Duodenal mucosa (tissue), 2 donors: ENCODE measurements at regions not wholly inside any gene's neighbourhood (a gene's known extent, or its start where the extent isn't known, plus 50 kb on each side); places are given as distances from the start of the nearest gene placed in this dataset.

ENCODE experiments used
- H3K27ac ChIP-seq: one replicate; pipeline ENCODE4 v1.7.0; 2013; ENCODE audit warnings: low read depth, low read length
- H3K27me3 ChIP-seq, 2 donors: one replicate each; pipeline ENCODE4 v1.7.0; 2013; ENCODE audit warnings: low read length in 2 of 2, control low read depth in 1 of 2; ENCODE audit not compliant: insufficient read depth in 2 of 2, control insufficient read depth in 1 of 2
- H3K36me3 ChIP-seq, 2 donors: one replicate each; pipeline ENCODE4 v1.7.0; 2013; ENCODE audit warnings: low read length in 2 of 2, control low read depth in 1 of 2; ENCODE audit not compliant: insufficient read depth in 2 of 2, control insufficient read depth in 1 of 2
- H3K4me1 ChIP-seq, 2 donors: one replicate each; pipeline ENCODE4 v1.7.0; 2013; ENCODE audit warnings: low read length in 2 of 2, control low read depth in 1 of 2; ENCODE audit not compliant: insufficient read depth in 2 of 2, control insufficient read depth in 1 of 2
- H3K4me3 ChIP-seq, 2 donors: one replicate each; pipeline ENCODE4 v1.7.0; 2013; ENCODE audit warnings: low read length in 2 of 2, low read depth in 1 of 2
- H3K9ac ChIP-seq, 2 donors: one replicate each; pipeline ENCODE4 v1.7.0; 2013; ENCODE audit warnings: low read length in 2 of 2, low read depth in 1 of 2
- H3K9me3 ChIP-seq, 2 donors: one replicate each; pipeline ENCODE4 v1.7.0; 2013; ENCODE audit warnings: low read length in 2 of 2, control low read depth in 1 of 2; ENCODE audit not compliant: control insufficient read depth in 1 of 2

DNA sequence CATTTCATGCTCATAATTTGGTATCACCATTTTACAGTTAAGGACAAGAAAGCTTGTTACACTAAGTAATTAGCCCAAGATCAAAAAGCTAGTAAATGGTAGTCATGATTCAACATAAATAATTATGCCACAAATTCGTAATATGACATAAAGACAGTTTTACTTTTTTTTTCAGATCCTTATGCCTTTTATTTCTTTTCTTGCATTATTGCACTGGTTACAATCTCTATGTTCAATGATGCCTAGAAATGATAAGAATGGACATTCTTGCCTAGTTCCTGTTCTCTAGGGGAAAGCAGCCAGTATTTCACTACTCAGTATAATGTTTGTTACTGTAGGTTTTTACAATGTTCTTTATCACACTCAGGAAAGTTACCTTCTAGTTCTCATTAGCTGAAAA, 106.4 kb upstream of the ARHGAP5 start:
- H3K27ac ChIP-seq, result no peak overlapping the region
- H3K36me3 ChIP-seq, result no peaks in the 10 kb centered on the region
- peaks cover 18 to 21% of the 10 kb centered on the region in 2 donors for H3K4me1 ChIP-seq

GRCh38 chr14:31971612-31972011, 105.5 kb upstream of the ARHGAP5 start:
- H3K9ac ChIP-seq, result no peak overlapping the region
- no peaks in the 10 kb centered on the region for H3K36me3 ChIP-seq
- H3K4me3 ChIP-seq, result no peak overlapping the region
- no peak overlapping the region for H3K27ac ChIP-seq
- peaks cover 14 to 24% of the 10 kb centered on the region in 2 donors for H3K9me3 ChIP-seq
- H3K27me3 ChIP-seq, result no peaks in the 10 kb centered on the region
- peaks cover 15 to 18% of the 10 kb centered on the region in 2 donors for H3K4me1 ChIP-seq

More for the DNA sequence above, 106.4 kb upstream of the ARHGAP5 start:
- Histone ChIP-seq H3K27me3 (no peaks in the 10 kb centered on the region), H3K9ac (no peak overlapping the region), H3K4me3 (no peak overlapping the region), H3K9me3 (peaks cover 14 to 24% of the 10 kb centered on the region in 2 donors)

DNA sequence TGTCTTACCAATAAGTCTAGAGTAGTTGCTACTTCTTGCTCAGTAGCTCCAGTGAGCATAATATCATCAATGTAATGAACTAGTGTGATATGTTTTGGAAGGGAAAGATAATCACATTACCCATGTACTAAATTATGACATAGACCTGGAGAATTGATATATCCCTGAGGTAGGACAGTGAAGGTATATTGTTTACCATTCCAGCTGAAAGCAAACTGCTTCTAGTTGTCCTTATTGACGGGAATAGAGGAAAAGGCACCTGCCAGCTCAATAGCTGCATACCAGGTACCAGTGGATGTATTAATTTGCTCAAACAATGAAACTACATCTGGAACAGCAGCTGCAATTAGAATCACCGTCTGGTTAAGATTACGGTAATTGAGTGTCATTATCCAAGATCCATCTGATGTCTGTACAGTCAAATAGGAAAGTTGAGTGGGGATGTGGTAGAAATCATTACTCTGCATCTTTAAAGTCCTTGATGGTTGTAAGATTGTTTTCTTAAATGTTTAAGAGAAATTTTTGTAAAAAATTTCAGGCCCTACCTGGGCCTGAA, 100.0 kb upstream of the ARHGAP5 start:
- no peak overlapping the region for H3K27ac ChIP-seq
- no peak overlapping the region for H3K9ac ChIP-seq
- H3K36me3 ChIP-seq, result no peaks in the 10 kb centered on the region
- peaks cover 14 to 15% of the 10 kb centered on the region in 2 donors for H3K9me3 ChIP-seq
- H3K4me3 ChIP-seq, result no peak overlapping the region
- H3K27me3 ChIP-seq, result no peaks in the 10 kb centered on the region
- H3K4me1 ChIP-seq, result no peaks in the 10 kb centered on the region

- Histone ChIP-seq H3K36me3 (no peaks in the 10 kb centered on the region), H3K4me3 (no peak overlapping the region), H3K27me3 (no peaks in the 10 kb centered on the region), H3K9me3 (peaks cover 15 to 23% of the 10 kb centered on the region in 2 donors), H3K9ac (no peak overlapping the region), H3K4me1 (no peaks in the 10 kb centered on the region), H3K27ac (no peak overlapping the region)
These were observed 98.7 kb upstream of the ARHGAP5 start for GRCh38 chr14:31978423-31978822.

DNA sequence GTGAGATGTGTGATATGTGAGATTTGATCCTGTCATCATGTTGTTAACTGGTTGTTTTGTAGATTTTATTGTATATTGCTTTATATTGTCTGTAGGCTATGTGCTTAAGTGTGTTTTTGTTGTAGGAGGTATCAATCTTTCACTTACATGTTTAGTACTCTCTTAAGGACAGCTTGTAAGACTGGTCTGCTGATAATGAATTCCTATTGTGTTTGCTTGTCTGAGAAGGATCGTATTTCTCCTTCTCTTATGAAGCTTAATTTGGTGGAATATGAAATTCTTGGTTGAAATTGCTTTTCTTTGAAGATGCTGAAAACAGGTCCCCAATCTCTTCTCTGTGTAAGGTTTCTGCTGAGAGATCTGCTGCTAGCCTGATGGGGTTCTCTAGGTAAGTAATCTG, 94.5 kb upstream of the ARHGAP5 start:
- no peak overlapping the region for H3K9ac ChIP-seq
- H3K27me3 ChIP-seq, result no peaks in the 10 kb centered on the region
- no peaks in the 10 kb centered on the region for H3K36me3 ChIP-seq
- H3K9me3 ChIP-seq, result peaks cover 7 to 15% of the 10 kb centered on the region in 2 donors
- H3K27ac ChIP-seq, result no peak overlapping the region
- no peak overlapping the region for H3K4me3 ChIP-seq
- no peaks in the 10 kb centered on the region for H3K4me1 ChIP-seq

GRCh38 chr14:31986405-31986804, 90.7 kb upstream of the ARHGAP5 start:
- peaks cover 7 to 15% of the 10 kb centered on the region in 2 donors for H3K9me3 ChIP-seq
- H3K4me1 ChIP-seq, result peaks cover 3 to 4% of the 10 kb centered on the region in 2 donors
- no peaks in the 10 kb centered on the region for H3K27me3 ChIP-seq
- no peak overlapping the region for H3K9ac ChIP-seq
- no peaks in the 10 kb centered on the region for H3K36me3 ChIP-seq
- H3K27ac ChIP-seq, result no peak overlapping the region
- H3K4me3 ChIP-seq, result no peak overlapping the region

GRCh38 chr14:31987721-31988120, 89.4 kb upstream of the ARHGAP5 start:
- peaks cover 8 to 16% of the 10 kb centered on the region in 2 donors for H3K4me1 ChIP-seq
- H3K27ac ChIP-seq, result no peak overlapping the region
- no peak overlapping the region for H3K9ac ChIP-seq
- H3K9me3 ChIP-seq, result peaks cover 5 to 6% of the 10 kb centered on the region in 2 donors
- no peak overlapping the region for H3K4me3 ChIP-seq
- no peaks in the 10 kb centered on the region for H3K36me3 ChIP-seq
- H3K27me3 ChIP-seq, result no peaks in the 10 kb centered on the region

DNA sequence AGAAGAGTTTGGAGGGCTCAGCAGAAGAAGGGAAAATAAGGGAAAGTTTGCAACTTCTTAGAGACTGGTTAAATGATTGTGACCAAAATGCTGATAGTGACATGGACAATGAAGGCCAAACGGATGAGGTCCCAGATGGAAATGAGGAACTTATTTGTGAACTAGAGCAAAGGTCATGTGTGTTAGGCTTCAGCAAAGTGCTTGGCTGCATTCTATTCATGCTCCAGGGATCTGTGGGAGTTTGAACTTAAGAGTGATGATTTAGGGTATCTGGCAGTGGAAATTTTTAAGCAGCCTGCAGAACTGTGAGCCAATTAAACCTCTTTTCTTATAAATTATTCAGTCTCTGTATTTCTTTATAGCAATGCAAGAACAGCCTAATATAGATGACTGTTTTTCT, 88.9 kb upstream of the ARHGAP5 start:
- Histone ChIP-seq H3K36me3 (no peaks in the 10 kb centered on the region), H3K27me3 (no peaks in the 10 kb centered on the region), H3K9ac (no peak overlapping the region), H3K27ac (no peak overlapping the region), H3K9me3 (peaks cover 3 to 4% of the 10 kb centered on the region in 2 donors), H3K4me3 (no peak overlapping the region), H3K4me1 (peaks cover 8 to 17% of the 10 kb centered on the region in 2 donors)

DNA sequence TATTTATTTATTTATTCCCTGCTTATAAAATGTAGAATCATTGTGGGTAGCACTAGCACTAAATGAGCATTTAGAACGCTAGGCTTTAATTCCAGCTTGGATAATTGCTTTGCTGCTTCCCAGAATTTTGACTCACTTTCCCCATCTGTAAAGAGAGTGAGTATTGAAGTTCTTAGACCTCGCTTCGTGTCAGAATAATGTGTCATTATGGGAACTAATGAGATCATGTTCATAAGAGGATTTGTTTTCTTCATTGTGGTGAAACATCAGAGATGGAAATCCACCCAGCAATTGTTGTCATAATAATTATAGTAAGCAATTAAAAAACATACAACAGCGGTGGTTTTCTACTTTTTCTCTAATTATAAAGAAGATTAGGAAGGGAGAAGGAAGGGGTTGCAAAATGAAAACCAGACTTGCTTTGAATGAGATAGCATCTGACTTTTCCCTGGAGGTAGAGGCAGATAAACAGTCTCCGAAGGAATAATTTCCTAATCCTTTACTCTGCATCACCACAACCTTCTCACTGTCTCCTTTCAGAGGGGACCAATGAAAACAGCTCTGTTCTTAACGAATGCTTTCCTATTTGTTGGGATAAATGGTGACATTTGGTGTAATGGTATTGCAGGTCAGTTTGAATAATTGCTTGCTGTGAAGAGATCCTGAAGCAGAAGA, 86.8 kb upstream of the ARHGAP5 start:
- Histone ChIP-seq H3K9me3 (peaks cover 3 to 4% of the 10 kb centered on the region in 2 donors), H3K4me1 (peaks cover 8 to 18% of the 10 kb centered on the region in 2 donors), H3K36me3 (no peaks in the 10 kb centered on the region), H3K27ac (no peak overlapping the region), H3K4me3 (no peak overlapping the region), H3K27me3 (no peaks in the 10 kb centered on the region), H3K9ac (no peak overlapping the region)

DNA sequence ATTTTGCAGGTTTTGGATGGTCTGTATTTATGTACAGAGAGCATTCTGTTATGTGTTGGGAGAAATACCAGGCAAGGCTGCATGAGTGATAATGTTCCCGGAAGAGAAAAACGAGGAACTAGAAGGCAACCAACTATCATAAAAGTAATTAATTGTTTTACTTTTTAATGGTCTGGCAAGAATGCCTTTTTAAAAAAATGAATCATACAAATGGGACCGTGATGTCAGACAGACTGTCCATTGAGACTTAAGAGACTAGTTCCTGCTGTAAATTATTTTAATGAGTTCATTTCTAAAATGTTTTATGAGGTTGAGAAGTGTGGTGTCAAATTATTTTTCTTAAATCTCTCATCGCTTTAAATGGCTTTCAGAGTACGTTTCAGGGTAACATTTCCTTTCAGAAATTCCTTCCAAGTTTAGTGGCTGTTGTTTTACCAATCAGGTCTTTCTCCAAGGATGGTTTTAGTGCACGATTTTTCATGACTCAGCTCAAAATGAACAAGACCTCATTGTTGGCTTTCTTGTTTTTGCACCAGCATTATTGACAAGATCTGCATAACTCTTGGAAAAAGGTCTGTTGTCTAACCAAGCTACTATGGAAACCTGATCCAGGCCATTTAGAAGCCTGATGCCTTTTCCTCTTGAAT, 86.1 kb upstream of the ARHGAP5 start:
- Histone ChIP-seq H3K4me3 (no peak overlapping the region), H3K9me3 (peaks cover 1 to 3% of the 10 kb centered on the region in 2 donors), H3K36me3 (no peaks in the 10 kb centered on the region), H3K4me1 (peaks cover 8 to 20% of the 10 kb centered on the region in 2 donors), H3K9ac (no peak overlapping the region), H3K27me3 (no peaks in the 10 kb centered on the region), H3K27ac (no peak overlapping the region)
